Bronchial epithelial cell (primary cell): ENCODE measurements at regions not wholly inside any gene's neighbourhood (a gene's known extent, or its start where the extent isn't known, plus 50 kb on each side); places are given as distances from the start of the nearest gene placed in this dataset.

Experiments used
- DNase-seq: peaks from one replicate; pipeline ENCODE4 v3.0.0-alpha.2; 2010; ENCODE audit warnings: low read depth
- FAIRE-seq: peaks from 2 replicates; lab custom pipeline; 2011; peaks lifted over from hg19 to GRCh38; lab: Jason Lieb, UNC
- H3K27me3 ChIP-seq: 2 replicates; pipeline ENCODE4 v1.5.1; 2011; ENCODE audit warnings: low read length; ENCODE audit not compliant: control insufficient read depth, insufficient read depth
- H3K36me3 ChIP-seq: 2 replicates; pipeline ENCODE4 v1.5.1; 2011; ENCODE audit warnings: low read length; ENCODE audit not compliant: control insufficient read depth, insufficient read depth
- H3K4me3 ChIP-seq: 2 replicates; pipeline ENCODE4 v1.5.1; 2011; ENCODE audit warnings: mild to moderate bottlenecking, low read depth, low read length, control low read depth
- TF ChIP-seq, protein P1 (sequence below): IDR thresholded peaks from 2 replicates; pipeline ENCODE4 v1.5.1; 2011; ENCODE audit warnings: mild to moderate bottlenecking, moderate library complexity, low read length, control low read depth, inconsistent platforms; ENCODE audit not compliant: insufficient read depth, severe bottlenecking

DNA sequence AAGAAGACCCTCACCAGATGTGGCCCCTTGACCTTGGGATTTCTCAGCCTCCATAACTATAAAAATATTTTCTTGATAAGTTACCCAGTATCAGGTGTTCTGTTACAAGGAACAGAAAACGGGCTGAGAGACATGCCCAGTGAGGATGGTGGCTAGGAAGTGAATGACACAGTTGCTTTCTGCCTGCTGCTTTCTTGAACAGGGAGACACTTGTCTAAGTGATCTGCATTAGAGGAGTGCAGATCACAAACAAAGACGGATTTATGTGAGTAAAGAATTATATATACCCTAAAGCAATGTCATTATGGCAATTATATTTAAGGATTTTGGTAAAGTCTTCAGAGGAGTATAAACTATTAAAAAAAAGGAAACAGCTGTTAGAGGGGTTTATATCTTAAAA lies 169.2 kb upstream of the AHR start:
- Histone ChIP-seq H3K36me3 (no peaks in the 10 kb centered on the region), H3K4me3 (no peak overlapping the region), H3K27me3 (no peaks in the 10 kb centered on the region)
- TF ChIP-seq, protein P1, sequence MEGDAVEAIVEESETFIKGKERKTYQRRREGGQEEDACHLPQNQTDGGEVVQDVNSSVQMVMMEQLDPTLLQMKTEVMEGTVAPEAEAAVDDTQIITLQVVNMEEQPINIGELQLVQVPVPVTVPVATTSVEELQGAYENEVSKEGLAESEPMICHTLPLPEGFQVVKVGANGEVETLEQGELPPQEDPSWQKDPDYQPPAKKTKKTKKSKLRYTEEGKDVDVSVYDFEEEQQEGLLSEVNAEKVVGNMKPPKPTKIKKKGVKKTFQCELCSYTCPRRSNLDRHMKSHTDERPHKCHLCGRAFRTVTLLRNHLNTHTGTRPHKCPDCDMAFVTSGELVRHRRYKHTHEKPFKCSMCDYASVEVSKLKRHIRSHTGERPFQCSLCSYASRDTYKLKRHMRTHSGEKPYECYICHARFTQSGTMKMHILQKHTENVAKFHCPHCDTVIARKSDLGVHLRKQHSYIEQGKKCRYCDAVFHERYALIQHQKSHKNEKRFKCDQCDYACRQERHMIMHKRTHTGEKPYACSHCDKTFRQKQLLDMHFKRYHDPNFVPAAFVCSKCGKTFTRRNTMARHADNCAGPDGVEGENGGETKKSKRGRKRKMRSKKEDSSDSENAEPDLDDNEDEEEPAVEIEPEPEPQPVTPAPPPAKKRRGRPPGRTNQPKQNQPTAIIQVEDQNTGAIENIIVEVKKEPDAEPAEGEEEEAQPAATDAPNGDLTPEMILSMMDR, result no peak
- FAIRE-seq (no peak), DNase-seq (no peak)

DNA sequence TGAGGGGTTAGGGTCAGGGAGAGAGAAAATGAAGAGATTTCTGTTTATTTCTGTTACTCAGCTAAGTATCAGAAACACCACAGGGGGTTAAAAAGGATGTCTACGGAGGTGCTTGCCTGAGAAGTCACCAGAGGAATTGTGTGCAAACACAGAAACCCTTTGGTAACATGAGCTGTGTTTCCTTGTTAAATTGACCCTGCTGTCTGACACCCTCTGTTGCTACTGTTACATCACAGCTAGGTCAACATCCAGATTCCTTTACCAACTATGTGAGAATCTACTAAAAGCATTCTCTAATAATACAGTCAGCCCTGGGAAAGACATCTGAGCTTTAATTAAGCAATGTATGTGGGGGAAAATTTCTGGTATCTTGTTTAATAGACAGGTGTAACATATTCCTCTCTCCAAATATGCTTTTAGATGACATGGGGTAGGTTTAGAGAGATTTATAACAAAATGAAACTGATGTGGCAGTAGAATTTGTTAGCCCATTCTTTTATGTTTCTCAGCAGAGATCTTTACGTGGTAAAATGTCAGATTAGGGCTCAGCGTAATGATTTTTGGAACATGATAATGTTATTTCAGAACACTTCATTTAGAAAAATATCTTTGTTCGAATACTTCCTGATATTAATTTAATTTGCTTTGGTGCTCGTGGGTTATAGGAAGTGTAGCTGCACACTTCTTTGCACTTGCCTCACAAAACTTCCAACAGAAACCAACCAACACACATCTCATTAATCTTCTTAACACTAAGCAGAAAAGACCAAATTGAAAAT lies 168.0 kb upstream of the AHR start:
- TF ChIP-seq, protein P1, result no peak
- DNase-seq, result peak; percentile 82
- Histone ChIP-seq H3K27me3 (no peaks in the 10 kb centered on the region), H3K4me3 (no peak overlapping the region), H3K36me3 (no peaks in the 10 kb centered on the region)
- no peak for FAIRE-seq

DNA sequence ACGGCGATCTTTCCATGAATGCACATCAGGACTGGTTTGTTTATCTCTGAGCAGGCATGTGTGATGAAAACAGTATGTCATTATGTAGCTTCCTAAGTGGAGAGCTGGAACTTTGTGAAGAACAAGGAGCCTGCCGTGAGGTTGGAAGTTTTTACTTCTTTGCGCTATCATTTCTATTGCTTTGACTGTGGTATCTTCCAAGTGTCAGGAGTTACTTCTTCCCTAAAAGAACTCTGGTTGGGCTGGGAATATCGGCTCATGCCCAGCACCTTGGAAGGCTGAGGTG lies 167.4 kb upstream of the AHR start:
- FAIRE-seq, result no peak

DNA sequence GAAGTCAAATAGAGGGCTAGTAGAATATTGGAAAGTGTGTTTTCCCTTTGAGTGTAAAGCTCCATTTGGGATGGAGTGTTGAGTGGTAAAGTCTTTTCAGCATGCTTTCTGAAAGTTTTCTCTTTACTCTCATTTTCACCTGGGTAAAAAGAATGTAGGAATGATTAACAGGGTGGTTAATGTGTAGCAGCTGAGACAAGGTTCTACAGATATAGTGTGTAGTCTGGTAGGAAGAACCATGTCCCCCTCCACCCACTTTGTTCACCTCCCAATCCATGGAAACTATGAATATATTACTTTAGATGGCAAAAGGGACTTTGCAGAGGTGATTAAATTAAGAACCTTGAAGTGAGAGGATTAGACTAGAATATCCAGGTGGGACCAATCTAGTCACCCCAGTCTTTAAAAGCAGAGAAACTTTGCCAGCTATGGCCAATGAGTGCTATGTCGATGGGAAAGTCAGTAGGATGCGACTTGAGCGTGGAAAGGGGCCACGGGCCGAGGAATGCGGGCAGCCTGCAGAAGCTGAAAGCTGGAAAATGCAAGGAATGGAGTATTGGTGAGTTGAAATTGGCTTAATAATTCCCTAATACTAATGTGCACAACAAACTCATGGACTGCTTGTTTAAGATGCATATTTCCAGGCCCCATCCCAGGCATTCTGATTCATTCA lies 166.3 kb upstream of the AHR start:
- Histone ChIP-seq H3K36me3 (no peaks in the 10 kb centered on the region), H3K27me3 (no peaks in the 10 kb centered on the region), H3K4me3 (no peak overlapping the region)
- FAIRE-seq (no peak), DNase-seq (no peak)
- TF ChIP-seq, protein P1, result no peak

More for the DNA sequence above, 167.4 kb upstream of the AHR start:
- TF ChIP-seq, protein P1, result no peak
- H3K27me3 ChIP-seq, result no peaks in the 10 kb centered on the region
- no peak for DNase-seq
- H3K4me3 ChIP-seq, result no peak overlapping the region
- H3K36me3 ChIP-seq, result no peaks in the 10 kb centered on the region

DNA sequence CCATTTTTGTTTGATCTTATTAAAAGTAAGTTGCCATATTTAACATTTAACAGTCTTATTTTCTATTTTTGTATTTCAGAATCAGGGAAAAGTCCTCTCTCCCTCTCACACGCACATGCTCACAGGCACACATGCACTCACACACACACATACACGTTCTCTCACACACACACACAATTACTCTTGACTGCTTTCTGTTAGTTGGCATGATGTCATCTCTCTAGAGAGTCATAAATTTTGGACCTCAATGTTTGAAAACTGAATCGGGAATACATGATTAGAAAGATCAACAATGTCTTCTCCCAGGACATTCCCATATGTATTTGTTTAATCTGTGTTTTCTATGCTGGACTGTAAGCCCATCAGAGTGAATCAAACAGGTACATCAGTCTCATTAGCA lies 165.7 kb upstream of the AHR start:
- Histone ChIP-seq H3K4me3 (no peak overlapping the region), H3K27me3 (no peaks in the 10 kb centered on the region), H3K36me3 (no peaks in the 10 kb centered on the region)
- TF ChIP-seq, protein P1, result no peak
- DNase-seq, result no peak
- no peak for FAIRE-seq

DNA sequence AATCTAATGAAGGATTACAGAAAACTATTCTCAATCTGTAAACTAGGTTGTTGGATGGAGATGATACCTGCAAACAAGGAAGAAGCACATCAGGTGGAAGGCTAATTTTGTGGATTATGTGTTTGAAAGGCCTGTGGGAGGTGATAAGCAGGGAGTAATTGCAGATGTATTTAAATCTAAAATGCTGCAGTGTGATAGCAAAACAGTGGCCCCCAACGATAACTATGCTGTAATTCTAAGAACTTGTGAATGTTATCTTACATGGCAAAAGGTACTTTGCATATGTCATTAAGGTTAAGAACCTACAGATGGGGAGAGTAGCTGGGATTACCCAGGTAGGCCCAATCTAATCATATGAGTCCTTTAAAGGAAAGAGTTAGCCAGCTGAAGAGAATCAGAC lies 164.5 kb upstream of the AHR start:
- TF ChIP-seq, protein P1, result no peak
- no peaks in the 10 kb centered on the region for H3K27me3 ChIP-seq
- DNase-seq, result no peak
- no peaks in the 10 kb centered on the region for H3K36me3 ChIP-seq
- H3K4me3 ChIP-seq, result no peak overlapping the region
- FAIRE-seq, result no peak
